ENCODE measurements at regions not wholly inside any gene's neighbourhood (a gene's known extent, or its start where the extent isn't known, plus 50 kb on each side); places are given as distances from the start of the nearest gene placed in this dataset.

- TF ChIP-seq CTCF (conservative IDR thresholded peaks at IDR 0.05) = no peak
- no peak for DNase-seq (ENCODE audit: low read depth, low spot score)
- Mint-ChIP-seq H3K27ac (ENCODE audit: unreplicated experiment) (no peak overlapping the region), H3K4me3 (no peak overlapping the region), H3K9me3 (peaks cover 2% of the 10 kb centered on the region), H3K27me3 (ENCODE audit: low read depth) (no peaks in the 10 kb centered on the region), H3K4me1 (no peaks in the 10 kb centered on the region), H3K36me3 (ENCODE audit: low read depth) (no peaks in the 10 kb centered on the region)
These were observed 1029.2 kb downstream of the OTOL1 start for GRCh38 chr3:162525771-162526170.

- no peaks in the 10 kb centered on the region for H3K27me3 Mint-ChIP-seq (ENCODE audit: low read depth)
- no peak overlapping the region for H3K27ac Mint-ChIP-seq (ENCODE audit: unreplicated experiment)
- no peak for DNase-seq (ENCODE audit: low read depth, low spot score)
- no peak overlapping the region for H3K4me3 Mint-ChIP-seq
- H3K4me1 Mint-ChIP-seq = no peaks in the 10 kb centered on the region
- H3K9me3 Mint-ChIP-seq = no peaks in the 10 kb centered on the region
- TF ChIP-seq CTCF (conservative IDR thresholded peaks at IDR 0.05) = no peak
- H3K36me3 Mint-ChIP-seq (ENCODE audit: low read depth) = no peaks in the 10 kb centered on the region
These were observed 1037.8 kb downstream of the OTOL1 start for GRCh38 chr3:162534431-162534830.

GRCh38 chr3:162538491-162538890, 1041.9 kb downstream of the OTOL1 start:
- no peaks in the 10 kb centered on the region for H3K4me1 Mint-ChIP-seq
- no peak overlapping the region for H3K27ac Mint-ChIP-seq (ENCODE audit: unreplicated experiment)
- no peak overlapping the region for H3K4me3 Mint-ChIP-seq
- no peaks in the 10 kb centered on the region for H3K36me3 Mint-ChIP-seq (ENCODE audit: low read depth)
- no peaks in the 10 kb centered on the region for H3K27me3 Mint-ChIP-seq (ENCODE audit: low read depth)
- TF ChIP-seq CTCF (conservative IDR thresholded peaks at IDR 0.05) = no peak
- DNase-seq (ENCODE audit: low read depth, low spot score) = no peak
- H3K9me3 Mint-ChIP-seq = no peaks in the 10 kb centered on the region

GRCh38 chr3:162538906-162539305, 1042.3 kb downstream of the OTOL1 start:
- Mint-ChIP-seq H3K9me3 (no peaks in the 10 kb centered on the region), H3K4me1 (no peaks in the 10 kb centered on the region)
- no peak for TF ChIP-seq CTCF (conservative IDR thresholded peaks at IDR 0.05)

GRCh38 chr3:162540421-162540820, 1043.8 kb downstream of the OTOL1 start:
- no peak for DNase-seq (ENCODE audit: low read depth, low spot score)
- no peak for TF ChIP-seq CTCF (conservative IDR thresholded peaks at IDR 0.05)
- Mint-ChIP-seq H3K36me3 (ENCODE audit: low read depth) (no peaks in the 10 kb centered on the region), H3K9me3 (no peaks in the 10 kb centered on the region), H3K27me3 (ENCODE audit: low read depth) (no peaks in the 10 kb centered on the region), H3K4me1 (no peaks in the 10 kb centered on the region), H3K4me3 (no peak overlapping the region), H3K27ac (ENCODE audit: unreplicated experiment) (no peak overlapping the region)

More at GRCh38 chr3:162538906-162539305, 1042.3 kb downstream of the OTOL1 start:
- Mint-ChIP-seq H3K27ac (ENCODE audit: unreplicated experiment) (no peak overlapping the region), H3K27me3 (ENCODE audit: low read depth) (no peaks in the 10 kb centered on the region), H3K36me3 (ENCODE audit: low read depth) (no peaks in the 10 kb centered on the region), H3K4me3 (no peak overlapping the region)
- DNase-seq (ENCODE audit: low read depth, low spot score) = no peak

GRCh38 chr3:162541923-162542322, 1045.3 kb downstream of the OTOL1 start:
- TF ChIP-seq CTCF (conservative IDR thresholded peaks at IDR 0.05) = no peak
- DNase-seq (ENCODE audit: low read depth, low spot score) = no peak
- no peaks in the 10 kb centered on the region for H3K27me3 Mint-ChIP-seq (ENCODE audit: low read depth)
- H3K9me3 Mint-ChIP-seq = no peaks in the 10 kb centered on the region
- no peaks in the 10 kb centered on the region for H3K4me1 Mint-ChIP-seq
- no peak overlapping the region for H3K4me3 Mint-ChIP-seq
- no peaks in the 10 kb centered on the region for H3K36me3 Mint-ChIP-seq (ENCODE audit: low read depth)
- no peak overlapping the region for H3K27ac Mint-ChIP-seq (ENCODE audit: unreplicated experiment)

All from neural crest cell (in vitro differentiated cells).